GM12878 (cell line): ENCODE measurements at regions not wholly inside any gene's neighbourhood (a gene's known extent, or its start where the extent isn't known, plus 50 kb on each side); places are given as distances from the start of the nearest gene placed in this dataset.

Experiments
- MTA2 ChIP-seq: fragments of 450-650 bp; IDR thresholded peaks from 2 replicates; pipeline ENCODE4 v1.6.1; 2016; ENCODE audit warnings: low read depth, mild to moderate bottlenecking, moderate library complexity
- NR2F1 ChIP-seq: fragments of 450-650 bp; conservative IDR thresholded peaks from 2 replicates; pipeline ENCODE4 v1.6.1; 2017; ENCODE audit warnings: mild to moderate bottlenecking
- TCF12 ChIP-seq: IDR thresholded peaks from 2 replicates; pipeline ENCODE4 v1.6.1; 2011; ENCODE audit warnings: low read depth, mild to moderate bottlenecking, low read length

DNA sequence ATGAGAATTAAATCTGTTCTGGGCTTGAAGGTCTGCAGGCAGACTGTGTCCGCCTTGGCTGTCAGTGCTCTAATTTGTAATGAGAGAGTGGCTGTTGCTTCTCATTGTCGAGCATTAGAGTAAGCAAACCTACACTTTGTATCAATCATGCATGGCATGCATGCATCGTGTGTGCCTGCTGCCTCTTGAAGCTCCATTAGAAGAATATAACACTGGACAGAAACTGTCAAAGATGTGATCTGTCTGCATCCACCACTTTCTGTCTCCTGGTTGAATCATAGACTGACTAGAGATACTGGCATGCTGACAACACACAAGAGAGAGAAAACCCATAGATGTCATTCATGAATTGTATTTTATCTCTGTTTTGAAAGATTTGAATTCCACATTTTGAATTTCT, 275.0 kb upstream of the NXPH2 start:
- no peak for TF ChIP-seq MTA2
- no peak for TF ChIP-seq NR2F1
- no peak for TF ChIP-seq TCF12
